ENCODE measurements at regions not wholly inside any gene's neighbourhood (a gene's known extent, or its start where the extent isn't known, plus 50 kb on each side); places are given as distances from the start of the nearest gene placed in this dataset.

GRCh38 chr4:180060159-180060889 lies 2182.9 kb upstream of the TENM3 start:
- Mint-ChIP-seq H3K9me3 (peaks cover 5% of the 10 kb centered on the region), H3K36me3 (ENCODE audit: insufficient read depth) (no peaks in the 10 kb centered on the region), H3K27ac (ENCODE audit: low read depth) (no peak overlapping the region), H3K27me3 (peaks cover 27% of the 10 kb centered on the region), H3K4me3 (no peak overlapping the region), H3K4me1 (no peaks in the 10 kb centered on the region)
- no peak for DNase-seq (ENCODE audit: low spot score in 2 of 2)
- ATAC-seq (replicated peaks; ENCODE audit: extremely low read depth, poor library complexity, severe bottlenecking), result no peak

- no peaks in the 10 kb centered on the region for H3K27me3 Mint-ChIP-seq
- ATAC-seq (replicated peaks; ENCODE audit: extremely low read depth, poor library complexity, severe bottlenecking) (no peak), DNase-seq (ENCODE audit: low spot score in 2 of 2) (no peak)
- no peak overlapping the region for H3K27ac Mint-ChIP-seq (ENCODE audit: low read depth)
- no peaks in the 10 kb centered on the region for H3K4me1 Mint-ChIP-seq
- no peak overlapping the region for H3K4me3 Mint-ChIP-seq
- H3K36me3 Mint-ChIP-seq (ENCODE audit: insufficient read depth), result no peaks in the 10 kb centered on the region
- H3K9me3 Mint-ChIP-seq, result peaks cover 16% of the 10 kb centered on the region
These were observed 2162.1 kb upstream of the TENM3 start for GRCh38 chr4:180081072-180081471.

- Mint-ChIP-seq H3K4me3 (no peak overlapping the region), H3K9me3 (peaks cover 5% of the 10 kb centered on the region), H3K36me3 (ENCODE audit: insufficient read depth) (no peaks in the 10 kb centered on the region), H3K27me3 (no peaks in the 10 kb centered on the region), H3K4me1 (no peaks in the 10 kb centered on the region), H3K27ac (ENCODE audit: low read depth) (no peak overlapping the region)
- no peak for DNase-seq (ENCODE audit: low spot score in 2 of 2)
- no peak for ATAC-seq (replicated peaks; ENCODE audit: extremely low read depth, poor library complexity, severe bottlenecking)
These were observed 2158.6 kb upstream of the TENM3 start for GRCh38 chr4:180084561-180084960.

GRCh38 chr4:180086480-180087190 lies 2156.6 kb upstream of the TENM3 start:
- ATAC-seq (replicated peaks; ENCODE audit: extremely low read depth, poor library complexity, severe bottlenecking) (no peak), DNase-seq (ENCODE audit: low spot score in 2 of 2) (no peak)
- Mint-ChIP-seq H3K27ac (ENCODE audit: low read depth) (no peak overlapping the region), H3K36me3 (ENCODE audit: insufficient read depth) (no peaks in the 10 kb centered on the region), H3K4me3 (no peak overlapping the region), H3K4me1 (no peaks in the 10 kb centered on the region), H3K9me3 (no peaks in the 10 kb centered on the region), H3K27me3 (no peaks in the 10 kb centered on the region)

GRCh38 chr4:180098586-180098985 lies 2144.6 kb upstream of the TENM3 start:
- peaks cover 28% of the 10 kb centered on the region for H3K9me3 Mint-ChIP-seq
- H3K27ac Mint-ChIP-seq (ENCODE audit: low read depth), result no peak overlapping the region
- no peaks in the 10 kb centered on the region for H3K36me3 Mint-ChIP-seq (ENCODE audit: insufficient read depth)
- no peaks in the 10 kb centered on the region for H3K4me1 Mint-ChIP-seq
- DNase-seq (ENCODE audit: low spot score in 2 of 2), result no peak
- no peaks in the 10 kb centered on the region for H3K27me3 Mint-ChIP-seq
- H3K4me3 Mint-ChIP-seq, result no peak overlapping the region
- no peak for ATAC-seq (replicated peaks; ENCODE audit: extremely low read depth, poor library complexity, severe bottlenecking)

- Mint-ChIP-seq H3K36me3 (ENCODE audit: insufficient read depth) (no peaks in the 10 kb centered on the region), H3K4me1 (no peaks in the 10 kb centered on the region), H3K27ac (ENCODE audit: low read depth) (no peak overlapping the region), H3K9me3 (peaks cover 28% of the 10 kb centered on the region), H3K27me3 (no peaks in the 10 kb centered on the region), H3K4me3 (no peak overlapping the region)
- DNase-seq (ENCODE audit: low spot score in 2 of 2) (no peak), ATAC-seq (replicated peaks; ENCODE audit: extremely low read depth, poor library complexity, severe bottlenecking) (no peak)
These were observed 2143.2 kb upstream of the TENM3 start for GRCh38 chr4:180099957-180100356.

GRCh38 chr4:180100433-180101344 lies 2142.5 kb upstream of the TENM3 start:
- Mint-ChIP-seq H3K9me3 (peaks cover 24% of the 10 kb centered on the region), H3K27me3 (no peaks in the 10 kb centered on the region), H3K4me1 (no peaks in the 10 kb centered on the region), H3K4me3 (no peak overlapping the region), H3K27ac (ENCODE audit: low read depth) (no peak overlapping the region), H3K36me3 (ENCODE audit: insufficient read depth) (no peaks in the 10 kb centered on the region)
- DNase-seq (ENCODE audit: low spot score in 2 of 2), result no peak
- ATAC-seq (replicated peaks; ENCODE audit: extremely low read depth, poor library complexity, severe bottlenecking), result no peak

GRCh38 chr4:180101348-180102083 lies 2141.7 kb upstream of the TENM3 start:
- Mint-ChIP-seq H3K36me3 (ENCODE audit: insufficient read depth) (no peaks in the 10 kb centered on the region), H3K27me3 (no peaks in the 10 kb centered on the region), H3K9me3 (peaks cover 28% of the 10 kb centered on the region), H3K27ac (ENCODE audit: low read depth) (no peak overlapping the region), H3K4me3 (no peak overlapping the region), H3K4me1 (no peaks in the 10 kb centered on the region)
- DNase-seq (ENCODE audit: low spot score in 2 of 2), result no peak
- ATAC-seq (replicated peaks; ENCODE audit: extremely low read depth, poor library complexity, severe bottlenecking), result no peak

- no peak for DNase-seq (ENCODE audit: low spot score in 2 of 2)
- no peaks in the 10 kb centered on the region for H3K27me3 Mint-ChIP-seq
- H3K27ac Mint-ChIP-seq (ENCODE audit: low read depth), result no peak overlapping the region
- H3K4me3 Mint-ChIP-seq, result no peak overlapping the region
- ATAC-seq (replicated peaks; ENCODE audit: extremely low read depth, poor library complexity, severe bottlenecking), result no peak
- H3K4me1 Mint-ChIP-seq, result no peaks in the 10 kb centered on the region
- peaks cover 29% of the 10 kb centered on the region for H3K9me3 Mint-ChIP-seq
- H3K36me3 Mint-ChIP-seq (ENCODE audit: insufficient read depth), result no peaks in the 10 kb centered on the region
These were observed 2139.4 kb upstream of the TENM3 start for GRCh38 chr4:180103794-180104193.

- Mint-ChIP-seq H3K4me3 (no peak overlapping the region), H3K27me3 (no peaks in the 10 kb centered on the region), H3K9me3 (peaks cover 23% of the 10 kb centered on the region), H3K4me1 (no peaks in the 10 kb centered on the region), H3K27ac (ENCODE audit: low read depth) (no peak overlapping the region), H3K36me3 (ENCODE audit: insufficient read depth) (no peaks in the 10 kb centered on the region)
- DNase-seq (ENCODE audit: low spot score in 2 of 2), result no peak
- ATAC-seq (replicated peaks; ENCODE audit: extremely low read depth, poor library complexity, severe bottlenecking), result no peak
These were observed 2137.8 kb upstream of the TENM3 start for GRCh38 chr4:180105362-180105761.

GRCh38 chr4:180106122-180106521 lies 2137.1 kb upstream of the TENM3 start:
- no peak for ATAC-seq (replicated peaks; ENCODE audit: extremely low read depth, poor library complexity, severe bottlenecking)
- no peak for DNase-seq (ENCODE audit: low spot score in 2 of 2)
- H3K36me3 Mint-ChIP-seq (ENCODE audit: insufficient read depth), result no peaks in the 10 kb centered on the region
- H3K27ac Mint-ChIP-seq (ENCODE audit: low read depth), result no peak overlapping the region
- no peaks in the 10 kb centered on the region for H3K27me3 Mint-ChIP-seq
- no peaks in the 10 kb centered on the region for H3K4me1 Mint-ChIP-seq
- no peak overlapping the region for H3K4me3 Mint-ChIP-seq
- peaks cover 30% of the 10 kb centered on the region for H3K9me3 Mint-ChIP-seq

- no peaks in the 10 kb centered on the region for H3K4me1 Mint-ChIP-seq
- H3K9me3 Mint-ChIP-seq, result peaks cover 37% of the 10 kb centered on the region
- no peaks in the 10 kb centered on the region for H3K27me3 Mint-ChIP-seq
- no peak overlapping the region for H3K4me3 Mint-ChIP-seq
- DNase-seq (ENCODE audit: low spot score in 2 of 2) (no peak), ATAC-seq (replicated peaks; ENCODE audit: extremely low read depth, poor library complexity, severe bottlenecking) (no peak)
- no peaks in the 10 kb centered on the region for H3K36me3 Mint-ChIP-seq (ENCODE audit: insufficient read depth)
- no peak overlapping the region for H3K27ac Mint-ChIP-seq (ENCODE audit: low read depth)
These were observed 2136.2 kb upstream of the TENM3 start for GRCh38 chr4:180106997-180107396.

Data from central memory CD8-positive, alpha-beta T cell (primary cell).